ENCODE measurements at regions not wholly inside any gene's neighbourhood (a gene's known extent, or its start where the extent isn't known, plus 50 kb on each side); places are given as distances from the start of the nearest gene placed in this dataset.
"Not testable (repeated sequence)": the region's sequence is repeated elsewhere in the genome, so short reads cannot be mapped to it uniquely, and the experiment has no call there.

- no peak overlapping the region for H3K4me3 ChIP-seq (ENCODE audit: low read depth, low read length)
- H3K4me1 ChIP-seq (ENCODE audit: control insufficient read depth, insufficient read depth, low read length) = no peaks in the 10 kb centered on the region
- H3K27me3 ChIP-seq (ENCODE audit: control insufficient read depth, insufficient read depth, low read length) = no peaks in the 10 kb centered on the region
- no peak overlapping the region for H3K27ac ChIP-seq (ENCODE audit: low read depth, low read length)
- no peaks in the 10 kb centered on the region for H3K9me3 ChIP-seq (ENCODE audit: control insufficient read depth, insufficient read depth, low read length)
- WGBS (ENCODE audit: insufficient coverage) = 67% methylated on average over 1 of the region's 4 CpGs
- DNase-seq (ENCODE audit: low read depth in 4 of 6, low spot score in 6 of 6) = no peak
- no peaks in the 10 kb centered on the region for H3K36me3 ChIP-seq (ENCODE audit: control insufficient read depth, insufficient read depth, low read length)
Observed at GRCh38 chrX:35382966-35383365, 415.2 kb upstream of the MAGEB16 start.

GRCh38 chrX:35392232-35392631 lies 405.9 kb upstream of the MAGEB16 start:
- Histone ChIP-seq H3K27ac (ENCODE audit: low read depth, low read length) (no peak overlapping the region), H3K4me1 (ENCODE audit: control insufficient read depth, insufficient read depth, low read length) (no peaks in the 10 kb centered on the region), H3K27me3 (ENCODE audit: control insufficient read depth, insufficient read depth, low read length) (no peaks in the 10 kb centered on the region), H3K9me3 (ENCODE audit: control insufficient read depth, insufficient read depth, low read length) (no peaks in the 10 kb centered on the region), H3K4me3 (ENCODE audit: low read depth, low read length) (no peak overlapping the region), H3K36me3 (ENCODE audit: control insufficient read depth, insufficient read depth, low read length) (no peaks in the 10 kb centered on the region)
- no CpG with 5 or more reads among the region's 2 CpGs for WGBS (ENCODE audit: insufficient coverage)
- DNase-seq (ENCODE audit: low read depth in 4 of 6, low spot score in 6 of 6) = no peak

GRCh38 chrX:35406386-35406785 lies 391.8 kb upstream of the MAGEB16 start:
- Histone ChIP-seq H3K4me3 (ENCODE audit: low read depth, low read length) (no peak overlapping the region), H3K27ac (ENCODE audit: low read depth, low read length) (no peak overlapping the region), H3K27me3 (ENCODE audit: control insufficient read depth, insufficient read depth, low read length) (no peaks in the 10 kb centered on the region), H3K9me3 (ENCODE audit: control insufficient read depth, insufficient read depth, low read length) (no peaks in the 10 kb centered on the region), H3K4me1 (ENCODE audit: control insufficient read depth, insufficient read depth, low read length) (no peaks in the 10 kb centered on the region), H3K36me3 (ENCODE audit: control insufficient read depth, insufficient read depth, low read length) (no peaks in the 10 kb centered on the region)
- no peak for DNase-seq (ENCODE audit: low read depth in 4 of 6, low spot score in 6 of 6)
- 100% methylated on average over 1 of the region's 2 CpGs for WGBS (ENCODE audit: insufficient coverage)

- no peak overlapping the region for H3K27ac ChIP-seq (ENCODE audit: low read depth, low read length)
- no peaks in the 10 kb centered on the region for H3K36me3 ChIP-seq (ENCODE audit: control insufficient read depth, insufficient read depth, low read length)
- no peaks in the 10 kb centered on the region for H3K9me3 ChIP-seq (ENCODE audit: control insufficient read depth, insufficient read depth, low read length)
- no peaks in the 10 kb centered on the region for H3K4me1 ChIP-seq (ENCODE audit: control insufficient read depth, insufficient read depth, low read length)
- H3K4me3 ChIP-seq (ENCODE audit: low read depth, low read length) = no peak overlapping the region
- H3K27me3 ChIP-seq (ENCODE audit: control insufficient read depth, insufficient read depth, low read length) = no peaks in the 10 kb centered on the region
- DNase-seq (ENCODE audit: low read depth in 4 of 6, low spot score in 6 of 6) = no peak
Observed at GRCh38 chrX:35416782-35417181, 381.4 kb upstream of the MAGEB16 start.

- 83% methylated on average over 1 of the region's 2 CpGs for WGBS (ENCODE audit: insufficient coverage)
- Histone ChIP-seq H3K27me3 (ENCODE audit: control insufficient read depth, insufficient read depth, low read length) (peaks cover 1% of the 10 kb centered on the region), H3K4me3 (ENCODE audit: low read depth, low read length) (no peak overlapping the region), H3K36me3 (ENCODE audit: control insufficient read depth, insufficient read depth, low read length) (no peaks in the 10 kb centered on the region), H3K4me1 (ENCODE audit: control insufficient read depth, insufficient read depth, low read length) (no peaks in the 10 kb centered on the region), H3K27ac (ENCODE audit: low read depth, low read length) (no peak overlapping the region), H3K9me3 (ENCODE audit: control insufficient read depth, insufficient read depth, low read length) (peaks cover 3% of the 10 kb centered on the region)
- no peak for DNase-seq (ENCODE audit: low read depth in 4 of 6, low spot score in 6 of 6)
Observed at GRCh38 chrX:35432056-35432455, 366.1 kb upstream of the MAGEB16 start.

- DNase-seq (ENCODE audit: low read depth in 4 of 6, low spot score in 6 of 6) = no peak
- Histone ChIP-seq H3K36me3 (ENCODE audit: control insufficient read depth, insufficient read depth, low read length) (no peaks in the 10 kb centered on the region), H3K9me3 (ENCODE audit: control insufficient read depth, insufficient read depth, low read length) (peaks cover 7% of the 10 kb centered on the region), H3K27ac (ENCODE audit: low read depth, low read length) (no peak overlapping the region), H3K4me3 (ENCODE audit: low read depth, low read length) (no peak overlapping the region), H3K4me1 (ENCODE audit: control insufficient read depth, insufficient read depth, low read length) (no peaks in the 10 kb centered on the region), H3K27me3 (ENCODE audit: control insufficient read depth, insufficient read depth, low read length) (no peaks in the 10 kb centered on the region)
- WGBS (ENCODE audit: insufficient coverage) = 30% methylated on average over 1 of the region's 3 CpGs
Observed at GRCh38 chrX:35439034-35439660, 359.0 kb upstream of the MAGEB16 start.

- Histone ChIP-seq H3K27me3 (ENCODE audit: control insufficient read depth, insufficient read depth, low read length) (no peaks in the 10 kb centered on the region), H3K27ac (ENCODE audit: low read depth, low read length) (no peak overlapping the region), H3K9me3 (ENCODE audit: control insufficient read depth, insufficient read depth, low read length) (peaks cover 7% of the 10 kb centered on the region), H3K36me3 (ENCODE audit: control insufficient read depth, insufficient read depth, low read length) (no peaks in the 10 kb centered on the region), H3K4me1 (ENCODE audit: control insufficient read depth, insufficient read depth, low read length) (no peaks in the 10 kb centered on the region), H3K4me3 (ENCODE audit: low read depth, low read length) (no peak overlapping the region)
- no peak for DNase-seq (ENCODE audit: low read depth in 4 of 6, low spot score in 6 of 6)
- 78% methylated on average over 2 of the region's 2 CpGs for WGBS (ENCODE audit: insufficient coverage)
Observed at GRCh38 chrX:35439692-35440091, 358.4 kb upstream of the MAGEB16 start.

- H3K9me3 ChIP-seq (ENCODE audit: control insufficient read depth, insufficient read depth, low read length) = peaks cover 1% of the 10 kb centered on the region
- H3K27me3 ChIP-seq (ENCODE audit: control insufficient read depth, insufficient read depth, low read length) = no peaks in the 10 kb centered on the region
- no peak overlapping the region for H3K4me3 ChIP-seq (ENCODE audit: low read depth, low read length)
- no peaks in the 10 kb centered on the region for H3K4me1 ChIP-seq (ENCODE audit: control insufficient read depth, insufficient read depth, low read length)
- no peaks in the 10 kb centered on the region for H3K36me3 ChIP-seq (ENCODE audit: control insufficient read depth, insufficient read depth, low read length)
- H3K27ac ChIP-seq (ENCODE audit: low read depth, low read length) = no peak overlapping the region
- DNase-seq (ENCODE audit: low read depth in 4 of 6, low spot score in 6 of 6) = no peak
Observed at GRCh38 chrX:35442421-35442820, 355.7 kb upstream of the MAGEB16 start.

GRCh38 chrX:35443091-35443582 lies 355.0 kb upstream of the MAGEB16 start:
- not testable (repeated sequence) for H3K9me3 ChIP-seq (ENCODE audit: control insufficient read depth, insufficient read depth, low read length); H3K4me1 ChIP-seq (ENCODE audit: control insufficient read depth, insufficient read depth, low read length); H3K27me3 ChIP-seq (ENCODE audit: control insufficient read depth, insufficient read depth, low read length); H3K36me3 ChIP-seq (ENCODE audit: control insufficient read depth, insufficient read depth, low read length); DNase-seq (ENCODE audit: low read depth in 4 of 6, low spot score in 6 of 6); H3K27ac ChIP-seq (ENCODE audit: low read depth, low read length); H3K4me3 ChIP-seq (ENCODE audit: low read depth, low read length)
- no CpG with 5 or more reads among the region's 3 CpGs for WGBS (ENCODE audit: insufficient coverage)

GRCh38 chrX:35444671-35445355 lies 353.3 kb upstream of the MAGEB16 start:
- no peaks in the 10 kb centered on the region for H3K27me3 ChIP-seq (ENCODE audit: control insufficient read depth, insufficient read depth, low read length)
- no peak for DNase-seq (ENCODE audit: low read depth in 4 of 6, low spot score in 6 of 6)
- no peaks in the 10 kb centered on the region for H3K9me3 ChIP-seq (ENCODE audit: control insufficient read depth, insufficient read depth, low read length)
- H3K36me3 ChIP-seq (ENCODE audit: control insufficient read depth, insufficient read depth, low read length) = no peaks in the 10 kb centered on the region
- H3K27ac ChIP-seq (ENCODE audit: low read depth, low read length) = no peak overlapping the region
- WGBS (ENCODE audit: insufficient coverage) = no CpG with 5 or more reads among the region's 2 CpGs
- H3K4me3 ChIP-seq (ENCODE audit: low read depth, low read length) = no peak overlapping the region
- no peaks in the 10 kb centered on the region for H3K4me1 ChIP-seq (ENCODE audit: control insufficient read depth, insufficient read depth, low read length)

Measured in spinal cord (tissue), 9 donors.